K562 (cell line): ENCODE measurements at regions not wholly inside any gene's neighbourhood (a gene's known extent, or its start where the extent isn't known, plus 50 kb on each side); places are given as distances from the start of the nearest gene placed in this dataset.

Experiments used
- BRD9 ChIP-seq: fragments of 450-650 bp; IDR thresholded peaks from 2 replicates; pipeline ENCODE4 v1.6.1; 2018; ENCODE audit warnings: low read depth; ENCODE audit not compliant: partially characterized antibody
- CEBPZ ChIP-seq: fragments of 150-350 bp; IDR thresholded peaks from 2 replicates; pipeline ENCODE4 v1.6.1; 2014; ENCODE audit warnings: low read depth, mild to moderate bottlenecking, low read length, borderline replicate concordance
- MAX ChIP-seq: sonication (generic); formaldehyde crosslinking; IDR thresholded peaks from 2 replicates; pipeline ENCODE4 v1.9.0; 2022; ENCODE audit warnings: mild to moderate bottlenecking, missing genetic modification reagents
- NCOA2 ChIP-seq, 2 experiments: fragments of 450-650 bp; IDR thresholded peaks; 2 replicates each; pipeline ENCODE4 v1.6.1; 2018; ENCODE audit warnings: mild to moderate bottlenecking in 2 of 2, moderate library complexity in 1 of 2; ENCODE audit not compliant: partially characterized antibody in 2 of 2
- NFYB ChIP-seq: IDR thresholded peaks from 2 replicates; pipeline ENCODE4 v1.6.1; 2011; ENCODE audit warnings: mild to moderate bottlenecking, moderate library complexity; ENCODE audit not compliant: insufficient read length; ENCODE audit errors: extremely low read depth
- SNAPC5 ChIP-seq: fragments of 250-450 bp; sonication (Bioruptor Pico); IDR thresholded peaks from 2 replicates; pipeline ENCODE4 v1.8.0; 2021; ENCODE audit warnings: moderate library complexity, mild to moderate bottlenecking, inconsistent platforms
- SREBF2 ChIP-seq: sonication (generic); formaldehyde crosslinking; IDR thresholded peaks from 2 replicates; pipeline ENCODE4 v1.4.0; 2020; ENCODE audit warnings: mild to moderate bottlenecking, missing genetic modification reagents
- STAT5B ChIP-seq: fragments of 250-450 bp; sonication (Bioruptor Pico); IDR thresholded peaks from 2 replicates; pipeline ENCODE4 v1.8.0; 2021; ENCODE audit warnings: mild to moderate bottlenecking, inconsistent platforms
- ZNF717 ChIP-seq: fragments of 250-450 bp; sonication (Bioruptor Pico); IDR thresholded peaks from 2 replicates; pipeline ENCODE4 v1.5.0; 2021

DNA sequence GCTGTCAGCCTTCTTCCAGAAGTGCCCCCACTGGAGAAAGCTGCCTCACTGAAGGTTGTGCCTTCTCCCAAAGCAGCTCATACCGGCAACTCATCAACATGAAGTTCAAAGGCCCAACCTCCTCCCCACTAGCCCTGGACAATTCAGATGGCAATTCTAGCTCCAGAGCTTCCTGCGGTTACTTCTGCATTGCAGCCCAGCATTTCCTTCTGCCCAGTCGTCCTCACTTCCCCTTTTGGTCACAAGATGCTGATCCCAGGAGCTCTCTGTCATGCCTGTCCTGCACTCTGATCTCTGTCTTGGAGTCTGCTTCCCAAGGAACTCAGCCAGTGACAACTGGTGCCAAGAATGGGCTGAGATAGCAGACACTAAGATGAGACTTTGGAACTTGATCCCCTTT lies 178.2 kb upstream of the SOX9 start (continued):
- TF ChIP-seq MAX (CRISPR knock-in tag), result no peak
- TF ChIP-seq BRD9, result no peak
- no peak for TF ChIP-seq SREBF2 (CRISPR knock-in tag)
- TF ChIP-seq NCOA2 (IDR thresholded peaks at IDR 0.05; ENCODE audit: partially characterized antibody in 2 of 2), result no peak
- no peak for TF ChIP-seq CEBPZ
- TF ChIP-seq ZNF717 (CRISPR knock-in tag), result no peak
- no peak for TF ChIP-seq STAT5B (CRISPR knock-in tag)
- no peak for TF ChIP-seq NFYB
- no peak for TF ChIP-seq SNAPC5 (CRISPR knock-in tag)
